ENCODE measurements at regions not wholly inside any gene's neighbourhood (a gene's known extent, or its start where the extent isn't known, plus 50 kb on each side); places are given as distances from the start of the nearest gene placed in this dataset.

GRCh38 chr14:30450631-30451545, 108.1 kb upstream of the G2E3 start:
- H3K36me3 Mint-ChIP-seq (ENCODE audit: low read depth): no peaks in the 10 kb centered on the region
- H3K4me3 Mint-ChIP-seq: no peak overlapping the region
- H3K9me3 Mint-ChIP-seq: no peaks in the 10 kb centered on the region
- DNase-seq (ENCODE audit: low read depth, low spot score): no peak
- H3K4me1 Mint-ChIP-seq: no peaks in the 10 kb centered on the region
- H3K27me3 Mint-ChIP-seq (ENCODE audit: low read depth): no peaks in the 10 kb centered on the region
- TF ChIP-seq CTCF (conservative IDR thresholded peaks at IDR 0.05): no peak
- H3K27ac Mint-ChIP-seq (ENCODE audit: unreplicated experiment): no peak overlapping the region

- Mint-ChIP-seq H3K27ac (ENCODE audit: unreplicated experiment) (no peak overlapping the region), H3K4me3 (no peak overlapping the region), H3K9me3 (no peaks in the 10 kb centered on the region), H3K36me3 (ENCODE audit: low read depth) (no peaks in the 10 kb centered on the region), H3K4me1 (no peaks in the 10 kb centered on the region), H3K27me3 (ENCODE audit: low read depth) (no peaks in the 10 kb centered on the region)
- TF ChIP-seq CTCF (conservative IDR thresholded peaks at IDR 0.05): no peak
- no peak for DNase-seq (ENCODE audit: low read depth, low spot score)
Measured at GRCh38 chr14:30456296-30456695, 102.7 kb upstream of the G2E3 start.

- TF ChIP-seq CTCF (conservative IDR thresholded peaks at IDR 0.05): no peak
- Mint-ChIP-seq H3K4me1 (no peaks in the 10 kb centered on the region), H3K9me3 (no peaks in the 10 kb centered on the region), H3K36me3 (ENCODE audit: low read depth) (no peaks in the 10 kb centered on the region), H3K27ac (ENCODE audit: unreplicated experiment) (no peak overlapping the region), H3K4me3 (no peak overlapping the region), H3K27me3 (ENCODE audit: low read depth) (no peaks in the 10 kb centered on the region)
- DNase-seq (ENCODE audit: low read depth, low spot score): no peak
Measured at GRCh38 chr14:30462358-30462757, 96.6 kb upstream of the G2E3 start.

- Mint-ChIP-seq H3K4me1 (no peaks in the 10 kb centered on the region), H3K4me3 (no peak overlapping the region), H3K27ac (ENCODE audit: unreplicated experiment) (no peak overlapping the region), H3K27me3 (ENCODE audit: low read depth) (no peaks in the 10 kb centered on the region), H3K9me3 (no peaks in the 10 kb centered on the region), H3K36me3 (ENCODE audit: low read depth) (no peaks in the 10 kb centered on the region)
- no peak for TF ChIP-seq CTCF (conservative IDR thresholded peaks at IDR 0.05)
- DNase-seq (ENCODE audit: low read depth, low spot score): no peak
Measured at GRCh38 chr14:30464481-30464880, 94.5 kb upstream of the G2E3 start.

GRCh38 chr14:30468354-30468753, 90.6 kb upstream of the G2E3 start:
- Mint-ChIP-seq H3K36me3 (ENCODE audit: low read depth) (peaks cover 1% of the 10 kb centered on the region), H3K27me3 (ENCODE audit: low read depth) (no peaks in the 10 kb centered on the region), H3K9me3 (no peaks in the 10 kb centered on the region), H3K4me1 (no peaks in the 10 kb centered on the region), H3K27ac (ENCODE audit: unreplicated experiment) (no peak overlapping the region), H3K4me3 (no peak overlapping the region)
- DNase-seq (ENCODE audit: low read depth, low spot score): no peak
- no peak for TF ChIP-seq CTCF (conservative IDR thresholded peaks at IDR 0.05)
